NCI-H1105 (cell line): ENCODE measurements at regions not wholly inside any gene's neighbourhood (a gene's known extent, or its start where the extent isn't known, plus 50 kb on each side); places are given as distances from the start of the nearest gene placed in this dataset.
A peak's percentile ranks its signal among the peaks of the same experiment; 100 is the strongest.

ENCODE experiments used
- DNase-seq: peaks from one replicate; lab custom pipeline; 2025; lab: John Stamatoyannopoulos, UW

- peak; percentile 47 for DNase-seq
These were observed 343.7 kb downstream of the PDHA2 start for GRCh38 chr4:96183611-96184010.

GRCh38 chr4:96186593-96186992 is 346.7 kb downstream of the PDHA2 start:
- DNase-seq: no peak

- no peak for DNase-seq
These were observed 349.9 kb downstream of the PDHA2 start for GRCh38 chr4:96189761-96190160.

- no peak for DNase-seq
These were observed 353.2 kb downstream of the PDHA2 start for GRCh38 chr4:96193061-96193460.

- no peak for DNase-seq
These were observed 355.1 kb downstream of the PDHA2 start for GRCh38 chr4:96194993-96195392.

GRCh38 chr4:96205143-96205936 is 365.4 kb downstream of the PDHA2 start:
- no peak for DNase-seq

- DNase-seq: no peak
These were observed 387.6 kb downstream of the PDHA2 start for GRCh38 chr4:96227515-96227914.

- no peak for DNase-seq
These were observed 388.6 kb downstream of the PDHA2 start for GRCh38 chr4:96228463-96228862.

GRCh38 chr4:96240041-96240440 is 400.1 kb downstream of the PDHA2 start:
- no peak for DNase-seq

GRCh38 chr4:96241819-96242218 is 401.9 kb downstream of the PDHA2 start:
- no peak for DNase-seq

- no peak for DNase-seq
These were observed 407.2 kb downstream of the PDHA2 start for GRCh38 chr4:96247096-96247495.

GRCh38 chr4:96248225-96248624 is 408.3 kb downstream of the PDHA2 start:
- DNase-seq: no peak

- no peak for DNase-seq
These were observed 420.3 kb downstream of the PDHA2 start for GRCh38 chr4:96260064-96260682.

GRCh38 chr4:96262057-96262456 is 422.2 kb downstream of the PDHA2 start:
- DNase-seq: no peak

GRCh38 chr4:96263291-96263690 is 423.4 kb downstream of the PDHA2 start:
- no peak for DNase-seq

- no peak for DNase-seq
These were observed 425.1 kb downstream of the PDHA2 start for GRCh38 chr4:96264941-96265463.

- DNase-seq: no peak
These were observed 453.9 kb downstream of the PDHA2 start for GRCh38 chr4:96293806-96294205.

- DNase-seq: no peak
These were observed 455.3 kb downstream of the PDHA2 start for GRCh38 chr4:96295143-96295741.

- no peak for DNase-seq
These were observed 461.8 kb downstream of the PDHA2 start for GRCh38 chr4:96301715-96302114.

GRCh38 chr4:96305030-96305429 is 465.1 kb downstream of the PDHA2 start:
- no peak for DNase-seq

GRCh38 chr4:96312046-96312685 is 472.3 kb downstream of the PDHA2 start:
- DNase-seq: no peak

GRCh38 chr4:96315815-96316214 is 475.9 kb downstream of the PDHA2 start:
- no peak for DNase-seq

GRCh38 chr4:96316776-96317175 is 476.9 kb downstream of the PDHA2 start:
- DNase-seq: no peak
